Calu3 (cell line): ENCODE measurements at regions not wholly inside any gene's neighbourhood (a gene's known extent, or its start where the extent isn't known, plus 50 kb on each side); places are given as distances from the start of the nearest gene placed in this dataset.

Experiments used
- BruUV-seq: library from RNA; stranded (reverse); fragments of 400-500 nt; replicated peaks from 2 replicates; lab custom pipeline; 2021; lab: Mats Ljungman, UMichigan
- CTCF ChIA-PET: fragments of 300-600 bp; sonication (Branson Sonifier 250); formaldehyde crosslinking; loops from one replicate; lab custom pipeline; 2022; ENCODE audit warnings: antibody characterized with exemption; lab: Charles Lee
- DNase-seq: peaks from one replicate; pipeline ENCODE4 v3.0.0; 2022
- H3K27ac Mint-ChIP-seq: one replicate; pipeline ENCODE4 v1.8.0; 2022; ENCODE audit warnings: mixed read lengths; ENCODE audit not compliant: unreplicated experiment
- H3K27me3 Mint-ChIP-seq: one replicate; pipeline ENCODE4 v1.8.0; 2022; ENCODE audit warnings: mixed read lengths; ENCODE audit not compliant: unreplicated experiment
- H3K36me3 Mint-ChIP-seq: one replicate; pipeline ENCODE4 v1.8.0; 2022; ENCODE audit warnings: mild to moderate bottlenecking, moderate library complexity, mixed read lengths; ENCODE audit not compliant: insufficient read depth, unreplicated experiment
- H3K4me1 Mint-ChIP-seq: one replicate; pipeline ENCODE4 v1.8.0; 2022; ENCODE audit warnings: mild to moderate bottlenecking, low read depth, mixed read lengths; ENCODE audit not compliant: unreplicated experiment
- H3K4me3 Mint-ChIP-seq: one replicate; pipeline ENCODE4 v1.8.0; 2022; ENCODE audit warnings: mild to moderate bottlenecking, low read depth, moderate library complexity, mixed read lengths; ENCODE audit not compliant: unreplicated experiment
- H3K9me3 Mint-ChIP-seq: one replicate; pipeline ENCODE4 v1.8.0; 2022; ENCODE audit warnings: low read depth, mixed read lengths; ENCODE audit not compliant: unreplicated experiment
- CTCF ChIP-seq: fragments of 200-600 bp; IDR thresholded peaks from one replicate; pipeline ENCODE4 v1.8.0; 2022; ENCODE audit warnings: antibody characterized with exemption; ENCODE audit not compliant: unreplicated experiment
- intact Hi-C: fragments of 100-400 bp; cut with micrococcal nuclease; formaldehyde crosslinking; loops from one replicate; pipeline ENCODE4 v1.10.0; 2022; ENCODE audit not compliant: unreplicated experiment

GRCh38 chr6:141158740-141159139 is 974.0 kb upstream of the GJE1 start:
- BruUV-seq: no TSS peak
- TF ChIP-seq CTCF: no peak
- intact Hi-C loops: no loop called here

GRCh38 chr6:141153563-141153962 is 979.2 kb upstream of the GJE1 start:
- Mint-ChIP-seq H3K27me3 (no peaks in the 10 kb centered on the region), H3K4me3 (no peak overlapping the region), H3K9me3 (peaks cover 2% of the 10 kb centered on the region), H3K4me1 (no peaks in the 10 kb centered on the region), H3K36me3 (no peaks in the 10 kb centered on the region), H3K27ac (no peak overlapping the region)
- no TSS peak for BruUV-seq
- no peak for DNase-seq
- intact Hi-C loops: no loop called here
- CTCF ChIA-PET: no interaction called here
- no peak for TF ChIP-seq CTCF

More at GRCh38 chr6:141158740-141159139, 974.0 kb upstream of the GJE1 start:
- no peaks in the 10 kb centered on the region for H3K9me3 Mint-ChIP-seq
- H3K27ac Mint-ChIP-seq: no peak overlapping the region
- H3K27me3 Mint-ChIP-seq: no peaks in the 10 kb centered on the region
- no peak overlapping the region for H3K4me3 Mint-ChIP-seq
- H3K36me3 Mint-ChIP-seq: no peaks in the 10 kb centered on the region
- H3K4me1 Mint-ChIP-seq: no peaks in the 10 kb centered on the region
- CTCF ChIA-PET: no interaction called here
- no peak for DNase-seq

GRCh38 chr6:141152951-141153350 is 979.8 kb upstream of the GJE1 start:
- intact Hi-C loops: no loop called here
- H3K9me3 Mint-ChIP-seq: peaks cover 2% of the 10 kb centered on the region
- H3K36me3 Mint-ChIP-seq: no peaks in the 10 kb centered on the region
- CTCF ChIA-PET: no interaction called here
- no peaks in the 10 kb centered on the region for H3K4me1 Mint-ChIP-seq
- no peak overlapping the region for H3K4me3 Mint-ChIP-seq
- no peak overlapping the region for H3K27ac Mint-ChIP-seq
- H3K27me3 Mint-ChIP-seq: no peaks in the 10 kb centered on the region
- TF ChIP-seq CTCF: no peak
- no TSS peak for BruUV-seq
- DNase-seq: no peak

GRCh38 chr6:141151710-141152417 is 980.9 kb upstream of the GJE1 start:
- peaks cover 2% of the 10 kb centered on the region for H3K9me3 Mint-ChIP-seq
- H3K36me3 Mint-ChIP-seq: no peaks in the 10 kb centered on the region
- CTCF ChIA-PET: no interaction called here
- DNase-seq: no peak
- no peak overlapping the region for H3K4me3 Mint-ChIP-seq
- H3K27ac Mint-ChIP-seq: no peak overlapping the region
- TF ChIP-seq CTCF: no peak
- BruUV-seq: no TSS peak
- no peaks in the 10 kb centered on the region for H3K4me1 Mint-ChIP-seq
- intact Hi-C loops: no loop called here
- H3K27me3 Mint-ChIP-seq: no peaks in the 10 kb centered on the region
